ENCODE measurements at regions not wholly inside any gene's neighbourhood (a gene's known extent, or its start where the extent isn't known, plus 50 kb on each side); places are given as distances from the start of the nearest gene placed in this dataset.
"Not testable (repeated sequence)": the region's sequence is repeated elsewhere in the genome, so short reads cannot be mapped to it uniquely, and the experiment has no call there.

DNA sequence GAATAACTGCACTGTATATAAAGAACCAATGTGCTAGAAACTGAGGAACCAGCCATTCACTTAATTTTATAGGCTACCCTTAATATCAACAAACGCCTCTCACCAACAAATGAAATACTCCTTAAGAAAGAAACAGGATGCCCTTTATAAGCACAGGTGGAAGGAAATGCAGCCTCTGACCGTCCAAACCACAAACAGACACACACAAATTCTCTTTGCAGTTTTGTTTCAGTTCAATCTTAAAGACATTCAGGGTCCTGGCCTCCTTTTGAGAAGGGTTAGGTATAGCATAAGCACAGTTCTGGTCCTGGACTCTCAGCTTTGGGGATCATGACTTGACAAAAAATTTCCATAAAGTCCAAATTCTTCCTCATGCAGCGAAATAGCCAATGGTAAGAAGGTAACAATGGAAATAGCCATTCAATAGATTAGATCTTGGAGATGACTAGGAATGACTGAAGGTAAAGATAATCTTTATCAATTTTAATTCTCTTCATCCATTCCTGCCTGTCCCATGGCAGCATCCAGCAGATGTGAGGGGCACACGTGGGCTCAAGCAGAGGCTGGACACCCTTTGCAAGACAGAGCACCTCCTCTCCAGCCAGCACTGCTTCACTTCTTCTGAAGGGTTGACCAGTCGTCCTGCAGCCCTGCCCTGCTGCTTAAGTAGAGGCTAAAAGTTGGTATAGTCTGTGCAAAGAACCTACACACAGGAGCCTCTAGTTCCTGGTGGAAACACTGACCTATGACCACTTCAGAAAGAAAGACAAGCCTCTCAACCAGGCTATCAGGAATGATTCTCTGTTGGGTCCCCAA, 123.9 kb downstream of the CD83 start:
- TF ChIP-seq ZNF70 (CRISPR knock-in tag; IDR thresholded peaks at IDR 0.05) (no peak), BACH2 (CRISPR knock-in tag; IDR thresholded peaks at IDR 0.05; ENCODE audit: borderline replicate concordance) (no peak)
- ATAC-seq, result no peak

GRCh38 chr6:14242912-14243311, 125.3 kb downstream of the CD83 start:
- not testable (repeated sequence) for ATAC-seq

- no peak for ATAC-seq
- TF ChIP-seq ISL1 (CRISPR knock-in tag; IDR thresholded peaks at IDR 0.05), result no peak
- TF ChIP-seq ZC3H10 (CRISPR knock-in tag; IDR thresholded peaks at IDR 0.05), result no peak
- no peak for TF ChIP-seq ZFP3 (CRISPR knock-in tag; IDR thresholded peaks at IDR 0.05)
- no peak for TF ChIP-seq ARNTL (CRISPR knock-in tag; IDR thresholded peaks at IDR 0.05; ENCODE audit: borderline replicate concordance, low read depth)
- TF ChIP-seq ZNF565 (CRISPR knock-in tag; conservative IDR thresholded peaks at IDR 0.05; ENCODE audit: low read depth), result no peak
Observed at GRCh38 chr6:14243597-14243996, 126.0 kb downstream of the CD83 start.

DNA sequence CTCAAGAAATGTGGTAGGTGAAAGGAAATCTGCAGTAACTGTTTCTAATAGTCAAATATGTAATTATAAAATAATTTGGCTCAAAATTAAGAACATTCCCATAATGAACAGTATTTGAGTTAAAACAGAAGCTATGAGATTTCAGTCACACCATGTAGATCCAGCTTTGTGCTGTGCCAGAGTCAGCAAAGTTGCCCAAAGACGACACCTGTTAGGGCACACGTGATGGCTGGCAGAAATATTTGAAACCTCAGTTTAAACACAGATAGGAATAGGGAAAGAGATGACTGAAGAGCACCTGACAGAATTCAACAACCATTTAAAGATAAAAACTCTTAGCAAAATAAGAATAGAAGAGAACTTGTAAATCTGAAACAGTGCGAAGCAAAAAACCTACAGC, 129.3 kb downstream of the CD83 start:
- TF ChIP-seq, protein P1, sequence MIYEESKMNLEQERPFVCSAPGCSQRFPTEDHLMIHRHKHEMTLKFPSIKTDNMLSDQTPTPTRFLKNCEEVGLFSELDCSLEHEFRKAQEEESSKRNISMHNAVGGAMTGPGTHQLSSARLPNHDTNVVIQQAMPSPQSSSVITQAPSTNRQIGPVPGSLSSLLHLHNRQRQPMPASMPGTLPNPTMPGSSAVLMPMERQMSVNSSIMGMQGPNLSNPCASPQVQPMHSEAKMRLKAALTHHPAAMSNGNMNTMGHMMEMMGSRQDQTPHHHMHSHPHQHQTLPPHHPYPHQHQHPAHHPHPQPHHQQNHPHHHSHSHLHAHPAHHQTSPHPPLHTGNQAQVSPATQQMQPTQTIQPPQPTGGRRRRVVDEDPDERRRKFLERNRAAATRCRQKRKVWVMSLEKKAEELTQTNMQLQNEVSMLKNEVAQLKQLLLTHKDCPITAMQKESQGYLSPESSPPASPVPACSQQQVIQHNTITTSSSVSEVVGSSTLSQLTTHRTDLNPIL (CRISPR knock-in tag; IDR thresholded peaks at IDR 0.05; ENCODE audit: low read depth), result no peak
- no peak for TF ChIP-seq BACH2 (CRISPR knock-in tag; IDR thresholded peaks at IDR 0.05; ENCODE audit: borderline replicate concordance)
- no peak for TF ChIP-seq ZNF70 (CRISPR knock-in tag; IDR thresholded peaks at IDR 0.05)
- no peak for TF ChIP-seq ARNTL (CRISPR knock-in tag; IDR thresholded peaks at IDR 0.05; ENCODE audit: borderline replicate concordance, low read depth)
- no peak for TF ChIP-seq ZNF8 (CRISPR knock-in tag; IDR thresholded peaks at IDR 0.05)
- TF ChIP-seq CSDC2 (CRISPR knock-in tag; IDR thresholded peaks at IDR 0.05), result no peak
- TF ChIP-seq TOX (CRISPR knock-in tag; IDR thresholded peaks at IDR 0.05; ENCODE audit: borderline replicate concordance), result no peak
- TF ChIP-seq SNAI2 (CRISPR knock-in tag; IDR thresholded peaks at IDR 0.05), result no peak
- TF ChIP-seq RARB (CRISPR knock-in tag; IDR thresholded peaks at IDR 0.05), result no peak
- TF ChIP-seq OSR1 (CRISPR knock-in tag; IDR thresholded peaks at IDR 0.05), result no peak
- no peak for TF ChIP-seq TCF4 (CRISPR knock-in tag; IDR thresholded peaks at IDR 0.05; ENCODE audit: borderline replicate concordance)
- TF ChIP-seq PATZ1 (CRISPR knock-in tag; IDR thresholded peaks at IDR 0.05; ENCODE audit: borderline replicate concordance), result no peak
- TF ChIP-seq, protein P2, sequence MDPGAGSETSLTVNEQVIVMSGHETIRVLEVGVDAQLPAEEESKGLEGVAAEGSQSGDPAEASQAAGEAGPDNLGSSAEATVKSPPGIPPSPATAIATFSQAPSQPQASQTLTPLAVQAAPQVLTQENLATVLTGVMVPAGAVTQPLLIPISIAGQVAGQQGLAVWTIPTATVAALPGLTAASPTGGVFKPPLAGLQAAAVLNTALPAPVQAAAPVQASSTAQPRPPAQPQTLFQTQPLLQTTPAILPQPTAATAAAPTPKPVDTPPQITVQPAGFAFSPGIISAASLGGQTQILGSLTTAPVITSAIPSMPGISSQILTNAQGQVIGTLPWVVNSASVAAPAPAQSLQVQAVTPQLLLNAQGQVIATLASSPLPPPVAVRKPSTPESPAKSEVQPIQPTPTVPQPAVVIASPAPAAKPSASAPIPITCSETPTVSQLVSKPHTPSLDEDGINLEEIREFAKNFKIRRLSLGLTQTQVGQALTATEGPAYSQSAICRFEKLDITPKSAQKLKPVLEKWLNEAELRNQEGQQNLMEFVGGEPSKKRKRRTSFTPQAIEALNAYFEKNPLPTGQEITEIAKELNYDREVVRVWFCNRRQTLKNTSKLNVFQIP (CRISPR knock-in tag; IDR thresholded peaks at IDR 0.05; ENCODE audit: borderline replicate concordance, low read depth), result no peak
- TF ChIP-seq ZFP30 (CRISPR knock-in tag; IDR thresholded peaks at IDR 0.05), result no peak
- TF ChIP-seq, protein P3, sequence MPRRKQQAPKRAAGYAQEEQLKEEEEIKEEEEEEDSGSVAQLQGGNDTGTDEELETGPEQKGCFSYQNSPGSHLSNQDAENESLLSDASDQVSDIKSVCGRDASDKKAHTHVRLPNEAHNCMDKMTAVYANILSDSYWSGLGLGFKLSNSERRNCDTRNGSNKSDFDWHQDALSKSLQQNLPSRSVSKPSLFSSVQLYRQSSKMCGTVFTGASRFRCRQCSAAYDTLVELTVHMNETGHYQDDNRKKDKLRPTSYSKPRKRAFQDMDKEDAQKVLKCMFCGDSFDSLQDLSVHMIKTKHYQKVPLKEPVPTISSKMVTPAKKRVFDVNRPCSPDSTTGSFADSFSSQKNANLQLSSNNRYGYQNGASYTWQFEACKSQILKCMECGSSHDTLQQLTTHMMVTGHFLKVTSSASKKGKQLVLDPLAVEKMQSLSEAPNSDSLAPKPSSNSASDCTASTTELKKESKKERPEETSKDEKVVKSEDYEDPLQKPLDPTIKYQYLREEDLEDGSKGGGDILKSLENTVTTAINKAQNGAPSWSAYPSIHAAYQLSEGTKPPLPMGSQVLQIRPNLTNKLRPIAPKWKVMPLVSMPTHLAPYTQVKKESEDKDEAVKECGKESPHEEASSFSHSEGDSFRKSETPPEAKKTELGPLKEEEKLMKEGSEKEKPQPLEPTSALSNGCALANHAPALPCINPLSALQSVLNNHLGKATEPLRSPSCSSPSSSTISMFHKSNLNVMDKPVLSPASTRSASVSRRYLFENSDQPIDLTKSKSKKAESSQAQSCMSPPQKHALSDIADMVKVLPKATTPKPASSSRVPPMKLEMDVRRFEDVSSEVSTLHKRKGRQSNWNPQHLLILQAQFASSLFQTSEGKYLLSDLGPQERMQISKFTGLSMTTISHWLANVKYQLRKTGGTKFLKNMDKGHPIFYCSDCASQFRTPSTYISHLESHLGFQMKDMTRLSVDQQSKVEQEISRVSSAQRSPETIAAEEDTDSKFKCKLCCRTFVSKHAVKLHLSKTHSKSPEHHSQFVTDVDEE (CRISPR knock-in tag; IDR thresholded peaks at IDR 0.05), result no peak
- TF ChIP-seq ZC3H10 (CRISPR knock-in tag; IDR thresholded peaks at IDR 0.05), result no peak
- no peak for TF ChIP-seq GLIS3 (CRISPR knock-in tag; IDR thresholded peaks at IDR 0.05)
- TF ChIP-seq ISL1 (CRISPR knock-in tag; IDR thresholded peaks at IDR 0.05), result no peak

More for the DNA sequence above, 129.3 kb downstream of the CD83 start:
- ATAC-seq, result no peak
